ENCODE measurements at regions not wholly inside any gene's neighbourhood (a gene's known extent, or its start where the extent isn't known, plus 50 kb on each side); places are given as distances from the start of the nearest gene placed in this dataset.

- no peak for TF ChIP-seq POLR2A (IDR thresholded peaks at IDR 0.05)
- TF ChIP-seq, protein P1, sequence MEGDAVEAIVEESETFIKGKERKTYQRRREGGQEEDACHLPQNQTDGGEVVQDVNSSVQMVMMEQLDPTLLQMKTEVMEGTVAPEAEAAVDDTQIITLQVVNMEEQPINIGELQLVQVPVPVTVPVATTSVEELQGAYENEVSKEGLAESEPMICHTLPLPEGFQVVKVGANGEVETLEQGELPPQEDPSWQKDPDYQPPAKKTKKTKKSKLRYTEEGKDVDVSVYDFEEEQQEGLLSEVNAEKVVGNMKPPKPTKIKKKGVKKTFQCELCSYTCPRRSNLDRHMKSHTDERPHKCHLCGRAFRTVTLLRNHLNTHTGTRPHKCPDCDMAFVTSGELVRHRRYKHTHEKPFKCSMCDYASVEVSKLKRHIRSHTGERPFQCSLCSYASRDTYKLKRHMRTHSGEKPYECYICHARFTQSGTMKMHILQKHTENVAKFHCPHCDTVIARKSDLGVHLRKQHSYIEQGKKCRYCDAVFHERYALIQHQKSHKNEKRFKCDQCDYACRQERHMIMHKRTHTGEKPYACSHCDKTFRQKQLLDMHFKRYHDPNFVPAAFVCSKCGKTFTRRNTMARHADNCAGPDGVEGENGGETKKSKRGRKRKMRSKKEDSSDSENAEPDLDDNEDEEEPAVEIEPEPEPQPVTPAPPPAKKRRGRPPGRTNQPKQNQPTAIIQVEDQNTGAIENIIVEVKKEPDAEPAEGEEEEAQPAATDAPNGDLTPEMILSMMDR (IDR thresholded peaks at IDR 0.05): no peak
- no peak for TF ChIP-seq EP300 (IDR thresholded peaks at IDR 0.05)
These were observed 634.4 kb upstream of the AADAT start for GRCh38 chr4:170724191-170724590.
